ENCODE measurements at regions not wholly inside any gene's neighbourhood (a gene's known extent, or its start where the extent isn't known, plus 50 kb on each side); places are given as distances from the start of the nearest gene placed in this dataset.

DNA sequence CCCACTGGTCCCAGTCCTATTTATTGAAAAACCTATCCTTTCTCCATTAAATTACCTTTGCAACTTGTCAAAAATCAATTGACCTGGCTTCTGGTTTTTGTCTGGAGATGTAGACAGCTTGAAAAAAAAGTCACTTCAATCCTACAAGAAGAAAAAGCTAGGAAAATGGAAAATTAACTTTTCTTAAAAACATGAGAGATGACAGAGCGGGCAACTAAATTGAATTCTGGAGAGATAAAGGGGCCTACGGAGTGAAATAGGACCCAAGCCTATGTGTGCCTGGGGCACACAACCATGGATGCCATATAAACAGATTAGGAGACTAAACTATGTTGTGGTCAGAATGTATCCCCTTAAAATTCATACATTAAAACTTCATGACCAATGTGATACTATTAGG, 363.3 kb upstream of the SLCO3A1 start:
- TF ChIP-seq, protein P1, sequence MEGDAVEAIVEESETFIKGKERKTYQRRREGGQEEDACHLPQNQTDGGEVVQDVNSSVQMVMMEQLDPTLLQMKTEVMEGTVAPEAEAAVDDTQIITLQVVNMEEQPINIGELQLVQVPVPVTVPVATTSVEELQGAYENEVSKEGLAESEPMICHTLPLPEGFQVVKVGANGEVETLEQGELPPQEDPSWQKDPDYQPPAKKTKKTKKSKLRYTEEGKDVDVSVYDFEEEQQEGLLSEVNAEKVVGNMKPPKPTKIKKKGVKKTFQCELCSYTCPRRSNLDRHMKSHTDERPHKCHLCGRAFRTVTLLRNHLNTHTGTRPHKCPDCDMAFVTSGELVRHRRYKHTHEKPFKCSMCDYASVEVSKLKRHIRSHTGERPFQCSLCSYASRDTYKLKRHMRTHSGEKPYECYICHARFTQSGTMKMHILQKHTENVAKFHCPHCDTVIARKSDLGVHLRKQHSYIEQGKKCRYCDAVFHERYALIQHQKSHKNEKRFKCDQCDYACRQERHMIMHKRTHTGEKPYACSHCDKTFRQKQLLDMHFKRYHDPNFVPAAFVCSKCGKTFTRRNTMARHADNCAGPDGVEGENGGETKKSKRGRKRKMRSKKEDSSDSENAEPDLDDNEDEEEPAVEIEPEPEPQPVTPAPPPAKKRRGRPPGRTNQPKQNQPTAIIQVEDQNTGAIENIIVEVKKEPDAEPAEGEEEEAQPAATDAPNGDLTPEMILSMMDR (conservative IDR thresholded peaks at IDR 0.05; ENCODE audit: low read length), result no peak
- TF ChIP-seq EZH2phosphoT487 (IDR thresholded peaks at IDR 0.05; ENCODE audit: borderline replicate concordance, low read depth, low read length), result no peak
